ENCODE measurements at regions not wholly inside any gene's neighbourhood (a gene's known extent, or its start where the extent isn't known, plus 50 kb on each side); places are given as distances from the start of the nearest gene placed in this dataset.
"Not testable (repeated sequence)": the region's sequence is repeated elsewhere in the genome, so short reads cannot be mapped to it uniquely, and the experiment has no call there.

GRCh38 chr5:53298841-53299240 lies 181.6 kb upstream of the FST start:
- Mint-ChIP-seq H3K4me1 (no peaks in the 10 kb centered on the region), H3K36me3 (ENCODE audit: insufficient read depth) (no peaks in the 10 kb centered on the region), H3K4me3 (no peak overlapping the region), H3K27me3 (no peaks in the 10 kb centered on the region), H3K9me3 (peaks cover 4% of the 10 kb centered on the region), H3K27ac (ENCODE audit: low read depth) (no peak overlapping the region)
- DNase-seq (ENCODE audit: low spot score in 2 of 2), result no peak
- ATAC-seq (replicated peaks; ENCODE audit: extremely low read depth, poor library complexity, severe bottlenecking), result no peak

GRCh38 chr5:53302529-53302928 lies 177.9 kb upstream of the FST start:
- Mint-ChIP-seq H3K4me3 (no peak overlapping the region), H3K27ac (ENCODE audit: low read depth) (no peak overlapping the region), H3K4me1 (no peaks in the 10 kb centered on the region), H3K36me3 (ENCODE audit: insufficient read depth) (no peaks in the 10 kb centered on the region), H3K27me3 (peaks cover 1% of the 10 kb centered on the region), H3K9me3 (peaks cover 4% of the 10 kb centered on the region)
- ATAC-seq (replicated peaks; ENCODE audit: extremely low read depth, poor library complexity, severe bottlenecking), result no peak
- no peak for DNase-seq (ENCODE audit: low spot score in 2 of 2)

- no peak for DNase-seq (ENCODE audit: low spot score in 2 of 2)
- ATAC-seq (replicated peaks; ENCODE audit: extremely low read depth, poor library complexity, severe bottlenecking), result no peak
- no peaks in the 10 kb centered on the region for H3K36me3 Mint-ChIP-seq (ENCODE audit: insufficient read depth)
- H3K27me3 Mint-ChIP-seq, result peaks cover 7% of the 10 kb centered on the region
- no peak overlapping the region for H3K27ac Mint-ChIP-seq (ENCODE audit: low read depth)
- peaks cover 8% of the 10 kb centered on the region for H3K9me3 Mint-ChIP-seq
- no peaks in the 10 kb centered on the region for H3K4me1 Mint-ChIP-seq
- H3K4me3 Mint-ChIP-seq, result no peak overlapping the region
Measured at GRCh38 chr5:53303105-53303504, 177.3 kb upstream of the FST start.

- not testable (repeated sequence) for ATAC-seq (replicated peaks; ENCODE audit: extremely low read depth, poor library complexity, severe bottlenecking); H3K36me3 Mint-ChIP-seq (ENCODE audit: insufficient read depth); DNase-seq (ENCODE audit: low spot score in 2 of 2); H3K4me1 Mint-ChIP-seq; H3K4me3 Mint-ChIP-seq; H3K27ac Mint-ChIP-seq (ENCODE audit: low read depth)
- peaks cover 19% of the 10 kb centered on the region for H3K27me3 Mint-ChIP-seq
- peaks cover 18% of the 10 kb centered on the region for H3K9me3 Mint-ChIP-seq
Measured at GRCh38 chr5:53305316-53305715, 175.1 kb upstream of the FST start.

- Mint-ChIP-seq H3K36me3 (ENCODE audit: insufficient read depth) (no peaks in the 10 kb centered on the region), H3K4me3 (no peak overlapping the region), H3K9me3 (peaks cover 14% of the 10 kb centered on the region), H3K27ac (ENCODE audit: low read depth) (no peak overlapping the region), H3K27me3 (peaks cover 19% of the 10 kb centered on the region), H3K4me1 (no peaks in the 10 kb centered on the region)
- ATAC-seq (replicated peaks; ENCODE audit: extremely low read depth, poor library complexity, severe bottlenecking), result no peak
- DNase-seq (ENCODE audit: low spot score in 2 of 2), result no peak
Measured at GRCh38 chr5:53309653-53310052, 170.8 kb upstream of the FST start.

- H3K4me3 Mint-ChIP-seq, result no peak overlapping the region
- DNase-seq (ENCODE audit: low spot score in 2 of 2), result no peak
- ATAC-seq (replicated peaks; ENCODE audit: extremely low read depth, poor library complexity, severe bottlenecking), result no peak
- H3K27me3 Mint-ChIP-seq, result peaks cover 19% of the 10 kb centered on the region
- peaks cover 20% of the 10 kb centered on the region for H3K9me3 Mint-ChIP-seq
- H3K36me3 Mint-ChIP-seq (ENCODE audit: insufficient read depth), result no peaks in the 10 kb centered on the region
- H3K27ac Mint-ChIP-seq (ENCODE audit: low read depth), result no peak overlapping the region
- H3K4me1 Mint-ChIP-seq, result no peaks in the 10 kb centered on the region
Measured at GRCh38 chr5:53311681-53312080, 168.7 kb upstream of the FST start.

- Mint-ChIP-seq H3K4me3 (no peak overlapping the region), H3K27me3 (peaks cover 12% of the 10 kb centered on the region), H3K4me1 (no peaks in the 10 kb centered on the region), H3K9me3 (peaks cover 16% of the 10 kb centered on the region), H3K36me3 (ENCODE audit: insufficient read depth) (no peaks in the 10 kb centered on the region), H3K27ac (ENCODE audit: low read depth) (no peak overlapping the region)
- ATAC-seq (replicated peaks; ENCODE audit: extremely low read depth, poor library complexity, severe bottlenecking) (no peak), DNase-seq (ENCODE audit: low spot score in 2 of 2) (no peak)
Measured at GRCh38 chr5:53313145-53313544, 167.3 kb upstream of the FST start.

GRCh38 chr5:53318303-53318702 lies 162.1 kb upstream of the FST start:
- Mint-ChIP-seq H3K4me1 (no peaks in the 10 kb centered on the region), H3K9me3 (peaks cover 6% of the 10 kb centered on the region), H3K4me3 (no peak overlapping the region), H3K36me3 (ENCODE audit: insufficient read depth) (no peaks in the 10 kb centered on the region), H3K27ac (ENCODE audit: low read depth) (no peak overlapping the region), H3K27me3 (no peaks in the 10 kb centered on the region)
- no peak for DNase-seq (ENCODE audit: low spot score in 2 of 2)
- ATAC-seq (replicated peaks; ENCODE audit: extremely low read depth, poor library complexity, severe bottlenecking), result no peak

GRCh38 chr5:53319315-53319714 lies 161.1 kb upstream of the FST start:
- Mint-ChIP-seq H3K4me3 (no peak overlapping the region), H3K4me1 (no peaks in the 10 kb centered on the region), H3K27me3 (no peaks in the 10 kb centered on the region), H3K27ac (ENCODE audit: low read depth) (no peak overlapping the region), H3K36me3 (ENCODE audit: insufficient read depth) (no peaks in the 10 kb centered on the region), H3K9me3 (peaks cover 6% of the 10 kb centered on the region)
- ATAC-seq (replicated peaks; ENCODE audit: extremely low read depth, poor library complexity, severe bottlenecking), result no peak
- DNase-seq (ENCODE audit: low spot score in 2 of 2), result no peak

GRCh38 chr5:53321073-53321472 lies 159.4 kb upstream of the FST start:
- H3K9me3 Mint-ChIP-seq, result no peaks in the 10 kb centered on the region
- no peaks in the 10 kb centered on the region for H3K36me3 Mint-ChIP-seq (ENCODE audit: insufficient read depth)
- DNase-seq (ENCODE audit: low spot score in 2 of 2), result no peak
- H3K27me3 Mint-ChIP-seq, result no peaks in the 10 kb centered on the region
- no peaks in the 10 kb centered on the region for H3K4me1 Mint-ChIP-seq
- no peak overlapping the region for H3K27ac Mint-ChIP-seq (ENCODE audit: low read depth)
- no peak overlapping the region for H3K4me3 Mint-ChIP-seq
- ATAC-seq (replicated peaks; ENCODE audit: extremely low read depth, poor library complexity, severe bottlenecking), result no peak

GRCh38 chr5:53321721-53322120 lies 158.7 kb upstream of the FST start:
- Mint-ChIP-seq H3K9me3 (no peaks in the 10 kb centered on the region), H3K4me1 (no peaks in the 10 kb centered on the region), H3K27ac (ENCODE audit: low read depth) (no peak overlapping the region), H3K27me3 (no peaks in the 10 kb centered on the region), H3K36me3 (ENCODE audit: insufficient read depth) (no peaks in the 10 kb centered on the region), H3K4me3 (no peak overlapping the region)
- no peak for ATAC-seq (replicated peaks; ENCODE audit: extremely low read depth, poor library complexity, severe bottlenecking)
- no peak for DNase-seq (ENCODE audit: low spot score in 2 of 2)

- Mint-ChIP-seq H3K4me1 (no peaks in the 10 kb centered on the region), H3K4me3 (no peak overlapping the region), H3K36me3 (ENCODE audit: insufficient read depth) (no peaks in the 10 kb centered on the region), H3K27me3 (no peaks in the 10 kb centered on the region), H3K27ac (ENCODE audit: low read depth) (no peak overlapping the region), H3K9me3 (no peaks in the 10 kb centered on the region)
- DNase-seq (ENCODE audit: low spot score in 2 of 2) (no peak), ATAC-seq (replicated peaks; ENCODE audit: extremely low read depth, poor library complexity, severe bottlenecking) (no peak)
Measured at GRCh38 chr5:53322257-53322656, 158.2 kb upstream of the FST start.

- Mint-ChIP-seq H3K36me3 (ENCODE audit: insufficient read depth) (no peaks in the 10 kb centered on the region), H3K27ac (ENCODE audit: low read depth) (no peak overlapping the region), H3K4me3 (no peak overlapping the region), H3K27me3 (no peaks in the 10 kb centered on the region), H3K4me1 (no peaks in the 10 kb centered on the region), H3K9me3 (no peaks in the 10 kb centered on the region)
- ATAC-seq (replicated peaks; ENCODE audit: extremely low read depth, poor library complexity, severe bottlenecking) (no peak), DNase-seq (ENCODE audit: low spot score in 2 of 2) (no peak)
Measured at GRCh38 chr5:53323511-53323910, 156.9 kb upstream of the FST start.
